Lung microvascular endothelial cell (primary cell): ENCODE measurements at regions not wholly inside any gene's neighbourhood (a gene's known extent, or its start where the extent isn't known, plus 50 kb on each side); places are given as distances from the start of the nearest gene placed in this dataset.

Experiments
- DNase-seq, 2 donors: peaks; one replicate each; pipeline versions ENCODE4 v3.0.0 to v3.0.0-alpha.2; 2010; ENCODE audit warnings: low read depth in 2 of 2

GRCh38 chr4:144202081-144202480, 61.6 kb upstream of the GYPA start:
- DNase-seq = no peak

GRCh38 chr4:144203155-144203554, 62.6 kb upstream of the GYPA start:
- DNase-seq = no peak

GRCh38 chr4:144204431-144204830, 63.9 kb upstream of the GYPA start:
- DNase-seq = no peak

GRCh38 chr4:144206711-144207110, 66.2 kb upstream of the GYPA start:
- no peak for DNase-seq

- no peak for DNase-seq
These were observed 67.6 kb upstream of the GYPA start for GRCh38 chr4:144208074-144208473.

- DNase-seq = no peak
These were observed 69.0 kb upstream of the GYPA start for GRCh38 chr4:144209491-144209890.

GRCh38 chr4:144213371-144213770, 72.9 kb upstream of the GYPA start:
- no peak for DNase-seq

GRCh38 chr4:144223149-144223548, 82.6 kb upstream of the GYPA start:
- DNase-seq = no peak

- no peak for DNase-seq
These were observed 83.1 kb upstream of the GYPA start for GRCh38 chr4:144223661-144224060.

- no peak for DNase-seq
These were observed 118.8 kb upstream of the GYPA start for GRCh38 chr4:144259285-144259684.

- no peak for DNase-seq
These were observed 126.6 kb upstream of the GYPA start for GRCh38 chr4:144267084-144267483.

GRCh38 chr4:144280688-144281087, 140.2 kb upstream of the GYPA start:
- no peak for DNase-seq

GRCh38 chr4:144283526-144283925, 143.0 kb upstream of the GYPA start:
- DNase-seq = no peak

GRCh38 chr4:144284026-144284425, 143.5 kb upstream of the GYPA start:
- no peak for DNase-seq

GRCh38 chr4:144288011-144288903, 147.7 kb upstream of the GYPA start:
- DNase-seq = no peak

GRCh38 chr4:144289667-144290428, 149.3 kb upstream of the GYPA start:
- DNase-seq = no peak

GRCh38 chr4:144291164-144291563, 150.6 kb upstream of the GYPA start:
- DNase-seq = no peak

- no peak for DNase-seq
These were observed 153.7 kb upstream of the GYPA start for GRCh38 chr4:144294211-144294610.

- peak in 1 of 2 donors; percentile 39 for DNase-seq
These were observed 154.9 kb upstream of the GYPA start for GRCh38 chr4:144295286-144295995.

- DNase-seq = no peak
These were observed 156.4 kb upstream of the GYPA start for GRCh38 chr4:144296941-144297340.

- DNase-seq = no peak
These were observed 158.0 kb upstream of the GYPA start for GRCh38 chr4:144298519-144298918.

- no peak for DNase-seq
These were observed 160.1 kb upstream of the GYPA start for GRCh38 chr4:144300616-144301015.
